Activated T-cell treated with anti-CD3 and anti-CD28 coated beads, Interleukin-2, amount 50 U/mL, for 72 hours (primary cell): ENCODE measurements at regions not wholly inside any gene's neighbourhood (a gene's known extent, or its start where the extent isn't known, plus 50 kb on each side); places are given as distances from the start of the nearest gene placed in this dataset.
"Not testable (repeated sequence)": the region's sequence is repeated elsewhere in the genome, so short reads cannot be mapped to it uniquely, and the experiment has no call there.

Experiments used
- ATAC-seq, 2 donors: fragments of 150-1000 bp; cut with Tn5 transposase; replicated peaks in 1 of 2; 2 replicates each; pipeline ENCODE4 v1.10.0; 2021; ENCODE audit warnings: moderate library complexity in 2 of 2, mild to moderate bottlenecking in 1 of 2
- DNase-seq, 2 donors: peaks; one replicate each; pipeline ENCODE4 v3.0.0; 2021 to 2022; ENCODE audit warnings: mixed read lengths in 1 of 2
- H3K27ac Mint-ChIP-seq: one replicate; pipeline ENCODE4 v1.8.0; 2022; ENCODE audit warnings: mild to moderate bottlenecking, moderate library complexity, mixed read lengths
- H3K27me3 Mint-ChIP-seq: one replicate; pipeline ENCODE4 v1.8.0; 2022; ENCODE audit warnings: low read depth, mixed read lengths
- H3K36me3 Mint-ChIP-seq, 2 donors: one replicate each; pipeline ENCODE4 v1.8.0; 2022; ENCODE audit warnings: mixed read lengths in 2 of 2, mild to moderate bottlenecking in 1 of 2; ENCODE audit not compliant: insufficient read depth in 2 of 2
- H3K4me1 Mint-ChIP-seq: one replicate; pipeline ENCODE4 v1.8.0; 2022; ENCODE audit warnings: low read depth, mixed read lengths
- H3K4me3 Mint-ChIP-seq, 2 donors: one replicate each; pipeline ENCODE4 v1.8.0; 2022; ENCODE audit warnings: mild to moderate bottlenecking in 2 of 2, mixed read lengths in 2 of 2, moderate library complexity in 2 of 2
- H3K9me3 Mint-ChIP-seq, 2 donors: one replicate each; pipeline ENCODE4 v1.8.0; 2022; ENCODE audit warnings: mixed read lengths in 2 of 2

DNA sequence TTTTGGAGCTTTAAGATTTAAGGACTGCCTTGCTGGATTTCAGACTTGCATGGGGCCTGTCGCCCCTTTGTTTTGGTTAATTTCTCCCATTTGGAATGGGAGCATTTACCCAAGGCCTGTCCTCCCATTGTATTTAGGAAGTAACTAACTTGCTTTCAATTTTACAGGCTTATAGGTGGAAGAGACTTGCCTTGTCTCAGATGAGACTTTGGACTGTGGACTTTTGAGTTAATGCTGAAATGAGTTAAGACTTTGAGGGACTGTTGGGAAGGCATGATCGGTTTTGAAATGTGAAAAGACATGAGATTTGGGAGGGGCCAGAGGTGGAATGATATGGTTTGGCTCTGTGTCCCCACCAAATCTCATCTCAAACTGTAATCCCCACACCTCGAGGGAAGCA is 56.5 kb upstream of the TNFSF10 start:
- Mint-ChIP-seq H3K27ac (peak overlapping the region; percentile 75), H3K4me1 (peaks cover 85% of the 10 kb centered on the region), H3K36me3 (peaks cover 2 to 14% of the 10 kb centered on the region in 2 donors), H3K4me3 (peak overlapping the region; percentile 62 to 92)
- not testable (repeated sequence) for ATAC-seq, H3K27me3 Mint-ChIP-seq, H3K9me3 Mint-ChIP-seq, DNase-seq

- not testable (repeated sequence) for H3K27ac Mint-ChIP-seq, H3K27me3 Mint-ChIP-seq
- H3K4me3 Mint-ChIP-seq: peak overlapping the region in 1 of 2 donors; percentile 13
Measured at GRCh38 chr3:172578714-172579113, 55.5 kb upstream of the TNFSF10 start.

GRCh38 chr3:172577987-172578570 is 54.8 kb upstream of the TNFSF10 start:
- Mint-ChIP-seq H3K27ac (peak overlapping the region; percentile 15), H3K4me1 (peaks cover 68% of the 10 kb centered on the region), H3K9me3 (peaks cover 0 to 4% of the 10 kb centered on the region in 2 donors), H3K27me3 (no peaks in the 10 kb centered on the region), H3K4me3 (peak overlapping the region in 1 of 2 donors; percentile 13), H3K36me3 (peaks cover 2 to 14% of the 10 kb centered on the region in 2 donors)
- no peak for ATAC-seq
- no peak for DNase-seq

More at GRCh38 chr3:172578714-172579113, 55.5 kb upstream of the TNFSF10 start:
- not testable (repeated sequence) for DNase-seq, ATAC-seq, H3K9me3 Mint-ChIP-seq
- H3K4me1 Mint-ChIP-seq: peaks cover 74% of the 10 kb centered on the region
- peaks cover 2 to 14% of the 10 kb centered on the region in 2 donors for H3K36me3 Mint-ChIP-seq

- H3K36me3 Mint-ChIP-seq: peaks cover 8 to 16% of the 10 kb centered on the region in 2 donors
- H3K27me3 Mint-ChIP-seq: no peaks in the 10 kb centered on the region
- no peak for ATAC-seq
- H3K4me3 Mint-ChIP-seq: no peak overlapping the region
- no peak overlapping the region for H3K27ac Mint-ChIP-seq
- peaks cover 41% of the 10 kb centered on the region for H3K4me1 Mint-ChIP-seq
- H3K9me3 Mint-ChIP-seq: peaks cover 0 to 4% of the 10 kb centered on the region in 2 donors
- DNase-seq: no peak
Measured at GRCh38 chr3:172575375-172575774, 52.1 kb upstream of the TNFSF10 start.

- Mint-ChIP-seq H3K36me3 (peaks cover 13 to 14% of the 10 kb centered on the region in 2 donors), H3K27me3 (peaks cover under 1% of the 10 kb centered on the region), H3K9me3 (peaks cover 5 to 6% of the 10 kb centered on the region in 2 donors), H3K4me1 (peaks cover 33% of the 10 kb centered on the region), H3K27ac (no peak overlapping the region), H3K4me3 (no peak overlapping the region)
- DNase-seq (no peak), ATAC-seq (no peak)
Measured at GRCh38 chr3:172573422-172573821, 50.2 kb upstream of the TNFSF10 start.
